GM18502 (cell line): ENCODE measurements at regions not wholly inside any gene's neighbourhood (a gene's known extent, or its start where the extent isn't known, plus 50 kb on each side); places are given as distances from the start of the nearest gene placed in this dataset.
"Not testable (repeated sequence)": the region's sequence is repeated elsewhere in the genome, so short reads cannot be mapped to it uniquely, and the experiment has no call there.

Source experiments
- ATAC-seq: cut with Tn5 transposase; IDR thresholded peaks from one replicate; pipeline ENCODE4 v1.9.1; 2021; ENCODE audit warnings: mild to moderate bottlenecking; ENCODE audit not compliant: unreplicated experiment, poor library complexity

DNA sequence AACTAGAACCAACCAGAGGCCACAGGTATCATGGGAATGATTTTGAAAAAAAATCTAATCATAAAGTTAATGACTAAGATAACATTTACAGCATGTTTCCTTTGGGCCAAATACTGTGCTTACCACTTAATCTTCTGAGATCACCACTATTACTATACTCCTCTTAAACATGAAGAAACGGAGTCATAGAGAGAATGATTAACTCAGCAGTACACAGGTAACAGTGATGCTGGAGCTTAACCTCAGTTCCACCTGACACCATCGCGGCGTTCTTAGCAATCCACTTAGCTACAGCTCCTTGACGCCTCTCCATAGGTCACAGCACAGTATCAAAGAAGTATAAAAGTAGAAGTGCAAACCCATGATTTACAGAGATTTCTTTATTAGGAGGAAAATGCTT is 592.6 kb upstream of the SLIT2 start:
- ATAC-seq = no peak

DNA sequence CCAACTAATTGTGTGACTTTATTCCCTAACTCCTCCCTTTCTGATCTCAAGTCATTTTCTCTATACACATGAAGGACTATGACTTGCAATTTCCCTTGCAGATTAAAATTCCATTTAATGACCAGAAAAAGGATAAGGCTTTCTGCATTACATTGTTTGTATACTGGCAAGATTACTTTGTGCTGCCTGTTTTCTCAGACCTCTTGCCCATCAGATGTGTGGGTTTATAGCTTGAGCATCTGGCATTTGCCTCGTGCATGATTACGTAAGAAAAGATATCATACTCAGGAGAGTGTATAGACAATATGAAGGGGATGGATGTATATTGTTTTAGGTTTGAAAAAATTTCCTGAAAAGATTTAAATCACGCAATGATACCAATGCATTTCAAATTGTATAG is 593.8 kb upstream of the SLIT2 start:
- no peak for ATAC-seq

DNA sequence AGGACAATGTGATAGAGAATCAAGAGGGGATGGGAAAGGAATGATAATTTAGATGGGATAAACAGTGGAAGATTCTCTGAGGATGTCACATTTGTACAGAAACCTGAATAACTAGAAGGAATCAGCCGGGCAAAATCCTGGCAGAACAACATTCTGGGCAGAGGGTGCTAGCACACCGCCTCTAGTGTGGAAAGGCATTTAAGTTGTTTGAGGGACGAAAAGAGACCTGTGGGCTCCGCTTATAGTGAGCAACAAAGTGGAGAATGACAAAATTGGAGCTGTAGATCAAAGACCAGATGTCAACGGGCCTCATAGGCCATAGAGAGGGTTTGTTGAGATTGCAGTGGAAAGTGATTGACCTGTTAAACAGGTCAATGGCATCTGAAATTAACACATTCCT is 596.0 kb upstream of the SLIT2 start:
- no peak for ATAC-seq

DNA sequence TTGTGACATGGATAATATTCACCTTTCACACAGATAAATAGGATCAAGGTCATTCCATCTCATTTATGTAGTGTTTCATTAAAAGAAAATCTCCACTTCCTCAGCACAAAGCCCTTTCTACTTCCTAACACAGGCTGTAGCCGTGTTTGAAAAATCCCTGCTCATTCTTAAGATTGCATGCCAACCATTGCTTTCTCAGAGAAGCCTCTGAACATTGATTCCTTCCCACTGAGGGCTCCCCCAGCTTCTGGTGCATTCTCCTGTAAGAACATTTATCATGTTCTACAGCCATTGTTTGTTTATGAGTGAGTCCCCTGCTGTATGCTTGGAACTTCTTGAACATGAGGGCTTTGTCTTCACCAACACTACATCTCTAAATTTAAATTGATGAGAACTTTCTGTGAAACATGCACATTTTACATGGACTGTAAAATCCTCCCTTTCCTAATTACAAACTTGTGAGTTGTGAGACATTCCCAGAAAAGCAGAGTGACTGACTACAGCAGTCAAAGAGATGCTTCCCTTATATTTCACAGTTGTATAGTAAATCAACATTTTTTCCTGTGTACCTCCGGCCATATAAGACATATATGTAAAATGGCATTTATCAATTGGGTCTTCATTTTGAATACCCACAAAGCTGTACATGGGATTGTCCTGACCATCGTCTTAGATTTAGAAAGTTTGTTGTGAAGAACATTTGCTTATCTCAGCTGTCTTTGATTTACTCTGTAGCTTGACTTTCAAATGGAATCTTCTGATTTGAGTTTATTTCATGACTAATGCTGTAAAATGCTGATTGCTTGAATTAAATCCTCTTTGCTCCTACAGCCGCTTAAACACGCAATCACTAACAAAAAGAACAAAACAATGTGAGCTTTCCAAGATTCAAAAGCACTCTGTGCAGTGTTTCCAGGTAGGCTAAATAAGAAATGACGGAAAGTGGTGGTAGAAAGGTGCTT is 600.5 kb upstream of the SLIT2 start:
- no peak for ATAC-seq

DNA sequence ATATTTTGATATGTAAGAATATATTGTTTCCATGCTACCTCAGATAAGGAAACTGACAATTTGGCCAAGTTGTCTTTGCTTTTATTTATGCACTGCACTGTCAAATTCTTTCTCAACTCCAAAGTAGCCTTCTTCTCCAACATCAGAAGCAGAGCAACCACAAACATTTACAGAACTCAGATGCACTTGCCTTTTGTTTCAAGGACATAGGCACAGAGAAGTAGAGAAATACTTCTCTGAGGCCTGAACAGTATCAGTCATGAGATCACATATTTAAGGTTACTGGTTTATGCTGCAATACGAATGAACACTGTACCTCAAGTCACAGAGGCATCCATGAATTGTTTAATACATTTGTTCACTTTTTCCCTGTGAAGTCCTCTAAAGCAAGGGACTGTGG is 606.1 kb upstream of the SLIT2 start:
- no peak for ATAC-seq

DNA sequence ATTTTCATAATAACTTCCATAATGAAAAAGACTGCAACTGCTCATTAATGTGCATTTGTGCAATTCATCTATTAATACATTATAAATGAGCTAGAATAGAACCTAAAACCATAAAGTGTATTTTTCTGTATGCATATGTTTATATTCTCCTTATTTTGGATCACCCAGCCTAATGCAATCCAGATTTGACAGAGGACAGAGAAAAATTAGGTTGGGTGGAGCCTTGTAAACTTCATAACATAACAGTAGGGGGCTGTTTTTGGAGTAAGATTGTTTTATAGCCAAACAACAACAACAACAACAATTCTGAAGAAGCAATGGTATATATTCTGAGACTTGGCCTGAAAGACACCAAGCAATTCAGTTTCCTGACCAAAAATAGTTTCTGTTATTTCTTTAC is 615.3 kb upstream of the SLIT2 start:
- ATAC-seq = no peak

DNA sequence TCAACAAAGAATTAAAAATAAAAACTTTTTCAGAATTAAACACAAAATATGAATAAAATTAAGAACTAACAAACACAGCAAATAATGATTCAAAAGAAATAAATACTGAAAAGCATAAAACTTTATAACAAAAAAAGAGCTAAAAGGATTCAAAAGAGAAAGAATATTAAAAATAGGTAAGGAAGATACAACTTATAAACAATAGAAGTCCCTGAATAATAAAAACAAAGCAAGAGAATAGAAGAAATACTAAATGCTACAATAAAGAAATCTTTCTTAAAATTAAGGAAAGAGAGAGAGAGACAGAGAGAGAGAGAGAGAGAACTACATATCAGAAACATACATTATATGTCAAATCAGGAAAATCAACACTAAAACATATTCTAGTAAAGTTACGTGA is 619.9 kb upstream of the SLIT2 start:
- ATAC-seq = no peak

DNA sequence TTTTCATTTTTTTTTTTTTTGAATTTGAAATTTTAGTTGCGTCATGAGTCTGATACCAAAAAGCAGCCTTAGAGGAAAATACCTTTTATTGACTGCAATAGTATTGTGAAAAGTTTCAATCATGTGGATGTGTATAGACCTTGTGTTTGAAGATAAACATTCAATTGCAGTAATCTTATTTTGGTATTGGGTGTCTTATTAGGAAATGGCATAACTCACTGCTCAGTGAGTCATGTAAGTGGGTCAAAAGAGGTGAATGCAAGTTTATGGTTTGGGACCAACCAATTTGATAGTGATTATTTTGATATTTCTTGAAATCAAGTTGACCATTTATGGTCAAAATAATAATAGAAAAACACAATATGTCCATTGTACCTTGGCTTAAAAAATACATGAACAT is 627.8 kb upstream of the SLIT2 start:
- no peak for ATAC-seq

DNA sequence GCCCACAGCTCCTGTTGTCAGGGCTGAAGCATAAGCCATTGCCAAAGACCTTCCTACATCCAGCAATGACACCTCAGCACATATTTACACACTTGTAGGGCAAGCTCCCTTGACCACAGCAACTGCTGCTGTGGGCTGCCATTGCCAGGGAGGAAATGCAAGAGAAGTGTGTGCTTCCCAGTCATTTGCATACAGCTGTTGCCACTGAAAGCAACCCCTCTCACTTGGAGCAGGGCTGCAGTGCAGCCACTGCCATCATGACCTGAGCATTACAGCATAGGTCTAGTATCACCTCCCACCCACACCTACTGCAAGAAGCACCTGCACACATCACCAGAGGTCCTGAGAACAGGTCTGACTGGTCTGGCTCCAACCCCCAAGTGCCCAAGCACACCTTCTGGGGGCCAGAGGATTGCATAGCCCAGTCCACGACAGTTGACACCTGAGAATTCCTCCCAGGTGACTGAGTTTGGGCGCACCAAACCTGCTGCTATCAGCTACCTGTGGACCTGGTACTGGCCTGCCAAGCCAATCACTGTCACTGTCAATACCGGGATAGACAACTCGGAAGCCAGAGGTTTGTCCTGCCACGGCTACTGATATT is 636.5 kb upstream of the SLIT2 start:
- no peak for ATAC-seq

DNA sequence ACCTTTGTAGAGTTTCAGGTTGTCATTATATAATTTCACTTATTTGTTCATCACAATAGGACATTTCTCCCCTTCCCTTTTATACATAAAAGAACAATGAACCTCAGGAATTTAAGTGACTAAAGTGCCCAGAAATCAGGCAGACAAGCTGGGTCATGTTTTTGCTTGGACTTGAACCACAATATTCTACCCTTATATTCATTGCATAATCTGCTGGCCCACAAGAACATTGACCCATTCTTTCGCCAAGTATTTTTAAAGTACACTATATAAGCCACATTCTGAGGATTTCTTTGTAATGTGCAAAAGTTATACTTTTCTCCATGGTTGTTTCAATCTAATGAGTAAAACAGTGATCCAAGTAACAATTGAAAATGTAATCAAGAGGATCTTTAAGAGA is 637.5 kb upstream of the SLIT2 start:
- ATAC-seq = no peak

DNA sequence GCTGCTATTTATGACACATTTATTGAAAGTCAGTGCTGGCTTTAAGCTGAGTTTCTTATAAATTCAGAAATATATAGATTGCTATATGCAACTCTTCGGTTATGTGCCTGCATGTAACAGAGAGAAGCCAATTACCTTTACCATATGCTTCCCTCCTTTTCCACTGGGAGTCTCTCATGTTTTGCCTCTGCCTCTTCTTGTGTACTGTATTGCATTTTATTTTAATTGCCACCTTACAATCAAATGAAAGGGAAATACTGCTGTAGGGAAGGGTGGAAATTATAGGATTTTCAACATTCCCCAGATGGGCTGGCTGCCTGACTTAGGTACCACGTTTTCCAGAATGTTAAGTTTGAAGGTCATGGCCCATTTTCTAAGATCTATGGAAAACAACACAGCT is 655.4 kb upstream of the SLIT2 start:
- ATAC-seq = no peak

DNA sequence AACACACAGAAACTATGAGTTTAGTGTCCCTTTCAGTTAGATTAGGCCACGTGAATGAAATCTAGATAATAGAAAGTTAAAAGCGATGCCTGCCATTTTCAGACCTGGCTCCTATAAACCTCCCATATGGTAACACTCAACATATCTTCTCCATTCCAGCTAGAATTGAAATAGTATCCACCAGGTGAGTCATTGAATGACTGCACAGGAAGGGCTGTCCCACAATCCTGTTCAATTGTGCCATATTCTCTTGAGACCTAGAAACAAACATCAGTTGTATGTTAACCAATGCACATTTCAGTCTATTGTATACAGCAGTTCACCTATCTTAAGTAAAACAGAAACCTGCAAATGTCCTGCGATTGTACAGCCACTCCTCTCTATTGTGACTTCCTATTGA is 659.3 kb upstream of the SLIT2 start:
- ATAC-seq = no peak

DNA sequence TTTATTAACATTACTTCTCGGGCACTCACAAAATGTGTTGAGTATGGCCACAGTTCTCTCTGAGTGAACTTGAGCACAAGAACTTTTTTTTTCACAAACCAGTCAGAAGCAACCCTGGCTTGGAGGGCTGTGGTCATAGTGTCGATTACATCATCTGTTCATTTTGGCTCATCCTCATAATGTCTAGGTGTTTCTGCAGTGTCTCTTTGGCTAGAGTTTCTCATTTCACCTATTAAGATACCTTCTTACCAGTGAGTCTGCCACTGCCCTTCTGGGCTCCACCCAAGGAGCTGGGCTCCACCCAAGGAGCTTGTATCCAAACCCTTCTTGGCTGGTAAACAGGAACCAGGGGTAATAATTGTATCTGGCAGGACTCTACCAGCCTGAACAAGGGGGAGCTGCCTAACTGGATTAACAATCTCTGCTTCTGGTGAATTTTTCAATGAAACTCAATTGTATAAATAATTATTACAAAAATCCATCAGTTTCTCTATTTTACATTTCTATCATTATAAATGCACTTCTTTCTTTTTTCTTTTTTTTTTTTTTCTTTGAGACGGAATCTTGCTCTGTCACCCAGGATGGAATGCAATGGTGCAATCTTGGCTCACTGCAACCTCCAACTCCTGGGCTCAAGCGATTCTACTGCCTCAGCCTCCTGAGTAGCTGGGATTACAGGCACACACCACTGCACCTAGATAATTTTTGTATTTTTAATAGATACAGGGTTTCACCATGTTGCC is 667.7 kb upstream of the SLIT2 start:
- no peak for ATAC-seq

DNA sequence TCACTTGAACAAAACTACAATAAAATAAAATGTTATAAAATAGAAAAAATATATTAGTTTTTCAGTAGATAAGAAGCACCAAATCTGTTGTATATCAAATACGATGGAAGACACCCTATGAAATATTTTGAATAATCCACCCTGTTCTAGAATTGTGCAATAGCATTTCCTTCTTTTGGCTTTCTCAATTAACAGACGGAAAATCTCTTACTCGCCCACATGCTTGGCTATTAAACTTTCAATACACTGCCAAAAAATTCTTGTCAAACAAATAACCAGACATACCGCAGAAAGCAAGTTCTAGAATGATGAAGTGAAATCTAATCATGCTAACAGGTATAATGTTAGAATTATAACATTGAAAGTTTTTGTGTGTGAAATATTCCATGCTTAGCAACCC is 671.6 kb upstream of the SLIT2 start:
- ATAC-seq = no peak

DNA sequence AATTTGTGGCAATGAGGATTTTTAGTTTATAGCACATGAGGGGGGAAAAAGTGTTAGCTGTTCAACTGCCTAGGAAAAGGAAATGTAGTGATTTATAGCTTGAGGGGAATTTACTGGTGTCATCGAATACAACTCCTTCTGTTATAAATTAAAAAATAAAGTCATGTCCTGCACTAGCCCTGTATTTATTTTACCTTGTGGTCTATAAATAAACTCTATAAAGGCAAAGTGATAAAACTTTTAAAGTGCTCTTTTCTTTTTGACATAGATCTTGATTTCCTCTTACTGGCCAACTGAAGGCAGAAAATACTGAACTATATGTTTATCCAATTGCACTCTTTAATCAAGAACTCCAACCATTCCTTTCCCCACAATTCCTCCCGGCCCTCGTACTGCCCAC is 672.1 kb upstream of the SLIT2 start:
- ATAC-seq = no peak

DNA sequence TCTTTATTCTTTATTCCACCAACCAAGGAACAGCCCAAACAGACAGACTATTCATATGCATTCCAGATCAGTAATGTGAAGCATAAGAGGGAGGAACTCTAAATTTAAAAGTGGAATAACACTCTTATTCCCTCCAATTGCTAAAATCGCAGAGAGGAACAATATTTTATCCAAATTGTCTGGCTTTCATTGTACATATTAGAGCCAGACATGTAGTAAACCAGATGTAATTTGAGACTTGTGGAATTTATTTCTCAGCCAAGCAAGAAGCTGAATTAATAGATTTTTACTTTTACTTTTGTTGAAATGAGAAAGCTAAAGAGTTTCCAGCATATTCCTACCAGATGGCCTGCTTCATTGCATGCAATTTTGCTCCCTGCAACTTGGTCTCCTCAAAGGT is 674.6 kb upstream of the SLIT2 start:
- no peak for ATAC-seq

DNA sequence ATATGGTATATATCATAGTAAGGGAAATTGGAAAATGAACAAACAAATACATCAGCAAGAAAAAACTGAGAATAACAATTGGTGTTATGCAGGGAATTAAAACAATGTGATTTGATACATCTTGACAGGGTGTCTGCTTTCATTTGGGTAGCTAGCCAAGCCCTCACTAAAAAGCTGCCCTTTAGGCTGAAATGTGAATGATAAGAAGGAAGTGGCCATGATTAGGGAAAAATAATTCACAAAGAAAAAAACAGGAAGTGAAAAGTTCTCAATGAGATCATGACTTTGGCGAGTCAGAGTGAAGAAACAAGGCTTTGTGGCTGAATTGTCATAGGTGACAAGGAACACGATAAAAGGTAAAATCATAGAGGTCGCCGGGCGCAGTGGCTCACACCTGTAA is 675.8 kb upstream of the SLIT2 start:
- no peak for ATAC-seq

DNA sequence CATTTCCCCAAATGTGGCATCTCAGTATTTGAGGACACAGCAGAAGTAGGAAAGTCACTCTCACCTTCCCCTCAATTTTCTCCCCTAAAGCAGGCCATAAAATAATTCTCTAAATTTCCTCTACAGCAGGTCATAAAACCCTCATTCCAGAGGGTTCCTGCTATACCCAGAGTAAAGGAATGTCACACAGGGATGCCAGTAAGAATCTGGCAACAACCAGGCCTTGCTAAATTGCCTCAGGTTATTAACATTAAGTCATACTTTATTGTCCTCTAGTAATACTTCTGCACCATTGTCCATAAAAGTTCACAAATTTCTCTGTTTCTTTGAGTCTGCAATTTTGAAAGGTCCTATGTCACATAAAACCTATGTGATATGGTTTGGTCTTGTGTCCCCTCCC is 685.7 kb upstream of the SLIT2 start:
- ATAC-seq = no peak

DNA sequence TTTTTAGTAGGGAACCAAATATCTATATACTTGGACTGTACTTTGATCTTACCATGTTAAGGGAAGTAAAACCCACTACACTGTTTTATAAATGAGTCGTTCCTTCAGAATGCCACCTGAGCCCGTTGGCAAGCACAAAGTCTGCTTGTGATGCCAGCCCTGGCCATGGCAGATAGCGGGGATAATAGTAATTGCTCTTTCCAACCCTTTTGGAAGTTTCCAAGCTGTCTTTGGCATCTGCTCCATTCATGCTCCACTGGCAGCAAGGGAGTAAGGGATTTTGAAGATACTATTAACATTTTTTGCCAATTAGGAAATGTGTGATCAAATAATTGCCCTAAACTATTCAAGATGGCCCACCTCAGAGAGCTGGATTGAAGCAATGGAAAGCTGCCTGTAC is 689.2 kb upstream of the SLIT2 start:
- ATAC-seq = no peak

DNA sequence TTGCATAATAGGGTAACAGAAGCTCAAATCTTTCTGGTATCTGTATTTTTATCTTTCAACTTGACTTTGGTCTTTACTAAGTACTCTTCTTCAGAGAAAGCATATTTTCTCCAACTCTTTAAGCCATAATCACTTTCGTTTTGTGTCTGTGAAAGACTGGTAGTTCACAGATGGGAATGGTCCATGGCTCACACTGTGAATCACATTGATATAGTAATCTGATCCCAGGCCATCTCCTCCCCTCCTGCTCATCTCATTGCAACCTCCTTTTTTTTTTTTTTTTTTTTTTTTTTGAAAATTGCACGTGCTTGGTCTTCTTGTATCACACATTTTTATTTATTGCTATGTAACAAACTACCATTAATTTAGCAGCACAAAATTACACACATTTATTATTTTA is 694.5 kb upstream of the SLIT2 start:
- ATAC-seq = no peak

DNA sequence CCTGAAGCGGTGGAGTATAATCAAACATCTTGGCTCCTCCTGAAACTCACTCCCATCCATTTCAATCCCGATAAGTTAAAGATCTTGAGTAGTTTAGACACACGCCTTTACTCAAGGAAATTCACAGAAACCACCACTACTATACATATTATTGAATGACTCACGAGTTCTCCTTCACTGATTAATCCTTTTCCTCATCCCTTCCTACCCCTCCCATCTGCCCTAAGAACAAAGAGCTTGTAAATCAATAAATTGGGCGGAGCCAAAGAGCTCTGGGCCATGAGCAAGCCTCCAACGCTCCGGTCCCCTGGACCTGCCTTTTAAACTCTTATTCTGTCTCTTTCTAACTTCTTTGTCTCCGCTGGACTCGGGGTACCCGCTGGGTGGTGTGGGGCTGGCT is 695.4 kb upstream of the SLIT2 start:
- not testable (repeated sequence) for ATAC-seq
